ENCODE measurements at regions not wholly inside any gene's neighbourhood (a gene's known extent, or its start where the extent isn't known, plus 50 kb on each side); places are given as distances from the start of the nearest gene placed in this dataset.

- H3K27ac ChIP-seq (ENCODE audit: insufficient read length, low read depth, low read length), result no peak overlapping the region
- no peak overlapping the region for H2BK120ac ChIP-seq (ENCODE audit: low read depth, low read length, poor library complexity, severe bottlenecking)
- no peaks in the 10 kb centered on the region for H3K36me3 Mint-ChIP-seq (ENCODE audit: insufficient read depth in 1 of 3, low read depth in 3 of 3)
- no peak for TF ChIP-seq CTCF (conservative IDR thresholded peaks at IDR 0.05)
- no peak overlapping the region for H3K4ac ChIP-seq (ENCODE audit: low read depth, low read length)
- H2AFZ ChIP-seq (ENCODE audit: low read length), result no peak overlapping the region
- no peak overlapping the region for H3K56ac ChIP-seq (ENCODE audit: insufficient read length, low read depth, low read length)
- H3K18ac ChIP-seq (ENCODE audit: insufficient read length, low read depth, low read length), result no peak overlapping the region
- no peaks in the 10 kb centered on the region for H3K4me1 ChIP-seq (ENCODE audit: insufficient read depth, low read length)
- H4K91ac ChIP-seq (ENCODE audit: insufficient read length, low read depth, low read length), result no peak overlapping the region
- no peaks in the 10 kb centered on the region for H3K27me3 Mint-ChIP-seq (ENCODE audit: low read depth)
- H3K9me3 ChIP-seq (ENCODE audit: control insufficient read depth, low read depth, low read length), result no peaks in the 10 kb centered on the region
- no peaks in the 10 kb centered on the region for H3K79me2 ChIP-seq (ENCODE audit: insufficient read depth, low read length)
- H4K8ac ChIP-seq (replicated peaks; ENCODE audit: insufficient read length, low read depth, low read length), result no peak overlapping the region
- peak overlapping the region in 1 of 3 experiments; percentile 30; a peak in 1 of 7 replicates for H3K27ac Mint-ChIP-seq
- no peak overlapping the region for H2AK5ac ChIP-seq (ENCODE audit: insufficient read length, low read length)
- no peak overlapping the region for H3T11ph ChIP-seq (ENCODE audit: low read length)
- no peaks in the 10 kb centered on the region for H3K9me3 Mint-ChIP-seq
- peaks cover 3 to 4% of the 10 kb centered on the region in 2 experiments; a peak in 3 of 4 replicates for H3K4me1 Mint-ChIP-seq
- no peaks in the 10 kb centered on the region for H4K20me1 ChIP-seq (ENCODE audit: control insufficient read depth, insufficient read depth, insufficient read length)
- no peaks in the 10 kb centered on the region for H3K79me1 ChIP-seq (ENCODE audit: insufficient read depth, low read depth, low read length, poor library complexity, severe bottlenecking)
- DNase-seq, result no peak
- H3K9ac ChIP-seq (ENCODE audit: extremely low read depth, insufficient read length, low read length), result no peak overlapping the region
- no peak overlapping the region for H4K5ac ChIP-seq (ENCODE audit: insufficient read length, low read depth, low read length)
- no peak overlapping the region for H3K14ac ChIP-seq (ENCODE audit: insufficient read depth, low read length)
- H2BK15ac ChIP-seq (ENCODE audit: low read depth, low read length), result no peak overlapping the region
- no peak overlapping the region for H2BK20ac ChIP-seq (ENCODE audit: low read depth, low read length, poor library complexity, severe bottlenecking)
- WGBS (ENCODE audit: extremely low coverage, insufficient read length, low lambda C conversion rate), result no CpG with 5 or more reads among the region's 9 CpGs
- H2BK12ac ChIP-seq (ENCODE audit: insufficient read length, low read depth, low read length), result no peak overlapping the region
- no peaks in the 10 kb centered on the region for H3K23me2 ChIP-seq (ENCODE audit: insufficient read length, low read depth, low read length, poor library complexity, severe bottlenecking)
- no peak overlapping the region for H3K4me3 Mint-ChIP-seq
- no peak overlapping the region for H2BK5ac ChIP-seq (ENCODE audit: insufficient read length, low read length)
- no peak overlapping the region for H3K4me2 ChIP-seq (ENCODE audit: insufficient read depth, insufficient read length, low read length)
- H3K27me3 ChIP-seq (ENCODE audit: insufficient read depth, low read length), result no peaks in the 10 kb centered on the region
- H3K23ac ChIP-seq (ENCODE audit: insufficient read length, low read depth, low read length), result no peak overlapping the region
Observed at GRCh38 chr9:106798016-106798799, 64.8 kb upstream of the ZNF462 start.

All from H9 (cell line).